ENCODE measurements at regions not wholly inside any gene's neighbourhood (a gene's known extent, or its start where the extent isn't known, plus 50 kb on each side); places are given as distances from the start of the nearest gene placed in this dataset.

- Histone ChIP-seq H3K27me3 (ENCODE audit: insufficient read depth, low read length) (no peaks in the 10 kb centered on the region), H3K56ac (ENCODE audit: insufficient read length, low read depth, low read length) (no peak overlapping the region), H2AFZ (ENCODE audit: low read length) (no peak overlapping the region), H4K20me1 (ENCODE audit: control insufficient read depth, insufficient read depth, insufficient read length) (no peaks in the 10 kb centered on the region), H3K4ac (ENCODE audit: low read depth, low read length) (no peak overlapping the region), H3K23ac (ENCODE audit: insufficient read length, low read depth, low read length) (no peak overlapping the region), H3K79me2 (ENCODE audit: insufficient read depth, low read length) (no peaks in the 10 kb centered on the region), H3K79me1 (ENCODE audit: insufficient read depth, low read depth, low read length, poor library complexity, severe bottlenecking) (no peaks in the 10 kb centered on the region), H3K9me3 (ENCODE audit: control insufficient read depth, low read depth, low read length) (no peaks in the 10 kb centered on the region), H2BK5ac (ENCODE audit: insufficient read length, low read length) (no peak overlapping the region), H4K8ac (replicated peaks; ENCODE audit: insufficient read length, low read depth, low read length) (no peak overlapping the region), H2BK12ac (ENCODE audit: insufficient read length, low read depth, low read length) (no peak overlapping the region), H2BK20ac (ENCODE audit: low read depth, low read length, poor library complexity, severe bottlenecking) (no peak overlapping the region), H4K5ac (ENCODE audit: insufficient read length, low read depth, low read length) (no peak overlapping the region), H3K4me1 (ENCODE audit: insufficient read depth, low read length) (no peaks in the 10 kb centered on the region), H2AK5ac (ENCODE audit: insufficient read length, low read length) (no peak overlapping the region), H2BK120ac (ENCODE audit: low read depth, low read length, poor library complexity, severe bottlenecking) (no peak overlapping the region), H3K27ac (ENCODE audit: insufficient read length, low read depth, low read length) (no peak overlapping the region), H3K23me2 (ENCODE audit: insufficient read length, low read depth, low read length, poor library complexity, severe bottlenecking) (no peaks in the 10 kb centered on the region), H4K91ac (ENCODE audit: insufficient read length, low read depth, low read length) (no peak overlapping the region), H3K9ac (ENCODE audit: extremely low read depth, insufficient read length, low read length) (no peak overlapping the region), H3T11ph (ENCODE audit: low read length) (no peak overlapping the region), H2BK15ac (ENCODE audit: low read depth, low read length) (no peak overlapping the region), H3K14ac (ENCODE audit: insufficient read depth, low read length) (no peak overlapping the region), H3K18ac (ENCODE audit: insufficient read length, low read depth, low read length) (no peak overlapping the region), H3K4me2 (ENCODE audit: insufficient read depth, insufficient read length, low read length) (no peak overlapping the region)
- TF ChIP-seq, protein P1, sequence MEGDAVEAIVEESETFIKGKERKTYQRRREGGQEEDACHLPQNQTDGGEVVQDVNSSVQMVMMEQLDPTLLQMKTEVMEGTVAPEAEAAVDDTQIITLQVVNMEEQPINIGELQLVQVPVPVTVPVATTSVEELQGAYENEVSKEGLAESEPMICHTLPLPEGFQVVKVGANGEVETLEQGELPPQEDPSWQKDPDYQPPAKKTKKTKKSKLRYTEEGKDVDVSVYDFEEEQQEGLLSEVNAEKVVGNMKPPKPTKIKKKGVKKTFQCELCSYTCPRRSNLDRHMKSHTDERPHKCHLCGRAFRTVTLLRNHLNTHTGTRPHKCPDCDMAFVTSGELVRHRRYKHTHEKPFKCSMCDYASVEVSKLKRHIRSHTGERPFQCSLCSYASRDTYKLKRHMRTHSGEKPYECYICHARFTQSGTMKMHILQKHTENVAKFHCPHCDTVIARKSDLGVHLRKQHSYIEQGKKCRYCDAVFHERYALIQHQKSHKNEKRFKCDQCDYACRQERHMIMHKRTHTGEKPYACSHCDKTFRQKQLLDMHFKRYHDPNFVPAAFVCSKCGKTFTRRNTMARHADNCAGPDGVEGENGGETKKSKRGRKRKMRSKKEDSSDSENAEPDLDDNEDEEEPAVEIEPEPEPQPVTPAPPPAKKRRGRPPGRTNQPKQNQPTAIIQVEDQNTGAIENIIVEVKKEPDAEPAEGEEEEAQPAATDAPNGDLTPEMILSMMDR (conservative IDR thresholded peaks at IDR 0.05), result no peak
- no peak for DNase-seq
- WGBS (ENCODE audit: extremely low coverage, insufficient read length, low lambda C conversion rate), result no CpG with 5 or more reads among the region's 12 CpGs
- H3K27me3 Mint-ChIP-seq (ENCODE audit: low read depth), result no peaks in the 10 kb centered on the region
- H3K27ac Mint-ChIP-seq, result no peak overlapping the region
- H3K4me1 Mint-ChIP-seq, result no peaks in the 10 kb centered on the region
- no peak overlapping the region for H3K4me3 Mint-ChIP-seq
- peaks cover 7 to 22% of the 10 kb centered on the region in 2 experiments for H3K9me3 Mint-ChIP-seq
- peaks cover 3 to 4% (median 3%) of the 10 kb centered on the region in 3 experiments; a peak in 5 of 7 replicates for H3K36me3 Mint-ChIP-seq (ENCODE audit: insufficient read depth in 1 of 3, low read depth in 3 of 3)
Observed at GRCh38 chr4:79249881-79250503, 75.9 kb downstream of the NAA11 start.

All from H9 (cell line).